ENCODE measurements at regions not wholly inside any gene's neighbourhood (a gene's known extent, or its start where the extent isn't known, plus 50 kb on each side); places are given as distances from the start of the nearest gene placed in this dataset.

DNA sequence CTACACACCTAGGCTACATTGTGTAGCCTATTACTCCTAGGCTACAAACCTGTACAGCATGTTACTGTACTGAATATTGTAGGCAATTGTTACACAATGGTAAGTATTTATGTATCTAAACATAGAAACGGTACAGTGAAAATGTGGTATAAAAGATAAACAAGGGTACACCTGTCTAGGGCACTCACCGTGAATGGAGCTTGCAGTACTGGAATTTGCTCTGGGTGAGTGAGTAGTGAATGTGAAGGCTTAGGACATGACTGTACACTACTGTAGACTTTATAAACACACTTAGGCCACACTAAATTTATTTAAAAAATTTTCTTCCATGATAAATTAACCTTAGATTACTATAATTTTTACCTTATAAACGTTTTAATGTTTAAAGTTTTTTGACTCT is 171.7 kb upstream of the NCAM1 start:
- TF ChIP-seq NFRKB (IDR thresholded peaks at IDR 0.05) = no peak
- no peak for TF ChIP-seq SP1 (IDR thresholded peaks at IDR 0.05)
- TF ChIP-seq HDGF (IDR thresholded peaks at IDR 0.05; ENCODE audit: borderline replicate concordance) = no peak
- no peak for TF ChIP-seq FOXK2 (IDR thresholded peaks at IDR 0.05)
